ENCODE measurements at regions not wholly inside any gene's neighbourhood (a gene's known extent, or its start where the extent isn't known, plus 50 kb on each side); places are given as distances from the start of the nearest gene placed in this dataset.

GRCh38 chr21:24097181-24097580 is 1510.1 kb downstream of the MRPL39 start:
- TF ChIP-seq CTCF (IDR thresholded peaks at IDR 0.05) (no peak), POLR2A (IDR thresholded peaks at IDR 0.05) (no peak)
